Stomach (tissue), 8 donors: ENCODE measurements at regions not wholly inside any gene's neighbourhood (a gene's known extent, or its start where the extent isn't known, plus 50 kb on each side); places are given as distances from the start of the nearest gene placed in this dataset.

Source experiments
- DNase-seq, 2 donors: peaks; one replicate each; pipeline versions ENCODE4 v3.0.0 to v3.0.0-alpha.2; 2013 to 2019
- H3K27ac ChIP-seq, 5 donors: fragments of 200-600 bp in 4 of 5; sonication (generic) in 4 of 5; one replicate each; pipeline ENCODE4 v1.5.1; 2013 to 2019; ENCODE audit warnings: mild to moderate bottlenecking in 1 of 5, moderate library complexity in 1 of 5
- H3K27me3 ChIP-seq, 3 donors: fragments of 200-600 bp; sonication (generic); one replicate each; pipeline ENCODE4 v1.5.1; 2017 to 2019; ENCODE audit warnings: mixed run types in 1 of 3
- H3K36me3 ChIP-seq, 4 donors: fragments of 200-600 bp; sonication (generic); 1 replicate in 3 of 4; 2 replicates in 1 of 4; pipeline ENCODE4 v1.5.1; 2016 to 2019
- H3K4me1 ChIP-seq, 4 donors: fragments of 200-600 bp; sonication (generic); one replicate each; pipeline ENCODE4 v1.5.1; 2016 to 2019
- H3K4me3 ChIP-seq, 4 donors: fragments of 200-600 bp; sonication (generic) in 3 of 4; one replicate each; pipeline ENCODE4 v1.5.1; 2016 to 2019; ENCODE audit warnings: mild to moderate bottlenecking in 1 of 4
- H3K9me3 ChIP-seq, 4 donors: fragments of 200-600 bp; sonication (generic); one replicate each; pipeline ENCODE4 v1.5.1; 2016 to 2019
- EP300 ChIP-seq: sonication (generic); formaldehyde crosslinking; IDR thresholded peaks from one replicate; pipeline ENCODE4 v1.6.1; 2017; ENCODE audit warnings: antibody characterized with exemption
- POLR2A ChIP-seq, 4 donors: fragments of 450-650 bp; IDR thresholded peaks; one replicate each; pipeline ENCODE4 v1.6.1; 2016; ENCODE audit warnings: antibody characterized with exemption in 4 of 4, control low read depth in 2 of 4, mild to moderate bottlenecking in 1 of 4, moderate library complexity in 1 of 4
- POLR2AphosphoS5 ChIP-seq, 3 donors: sonication (generic); formaldehyde crosslinking; IDR thresholded peaks; one replicate each; pipeline ENCODE4 v1.6.1; 2016; ENCODE audit warnings: antibody characterized with exemption in 3 of 3
- WGBS, 5 donors: extraction: QIAGEN DNeasy Blood & Tissue Kit in 3 of 5; methylation state at CpG; one replicate each; pipeline versions ENCODE4 v1.1.5 to v1.1.7; 2013 to 2018; 5-methylcytosine and 5-hydroxymethylcytosine counted together
- intact Hi-C: fragments of 100-400 bp; cut with DNase I; formaldehyde crosslinking; loops from one replicate; pipeline ENCODE4 v1.15.1; 2023; ENCODE audit warnings: low total_unique reads
- TF ChIP-seq, protein P1 (sequence below), 7 experiments: fragments of 450-650 bp in 4 of 7; fragments of 200-600 bp in 3 of 7; sonication (generic) in 3 of 7; IDR thresholded peaks; one replicate each; pipeline ENCODE4 v1.5.1; 2016 to 2019; ENCODE audit warnings: antibody characterized with exemption in 7 of 7, control low read depth in 2 of 7, mild to moderate bottlenecking in 1 of 7
- donor health status: healthy with polysubstance abuse.
- donor health status: Bipolar disorder and iron deficiency.
- donor health status: healthy.

DNA sequence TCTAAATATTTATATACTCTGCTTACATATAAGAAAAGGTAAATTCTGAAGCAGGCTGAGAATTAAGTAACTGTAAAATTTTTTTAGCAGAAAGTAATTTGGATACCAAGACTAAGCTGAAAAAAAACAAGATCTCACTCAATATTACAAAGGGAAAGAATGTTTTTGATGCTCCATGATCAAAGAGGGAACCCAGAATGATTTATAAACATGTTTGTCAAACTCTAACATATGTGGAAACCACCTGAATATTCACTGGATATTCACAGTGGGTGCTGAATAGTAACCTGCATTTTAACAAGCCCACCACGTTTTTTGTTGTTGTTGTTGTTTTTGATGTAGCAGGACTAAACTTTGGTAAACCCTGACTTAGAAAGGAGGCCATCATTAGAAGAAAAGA, 324.9 kb upstream of the GATB start:
- H3K4me1 ChIP-seq: no peaks in the 10 kb centered on the region
- no peaks in the 10 kb centered on the region for H3K36me3 ChIP-seq
- no peaks in the 10 kb centered on the region for H3K9me3 ChIP-seq
- 15 to 38% (median 18%) methylated on average over 1 of the region's 1 CpG for WGBS, 5 donors
- intact Hi-C loops: no loop called here
- TF ChIP-seq POLR2AphosphoS5 (IDR thresholded peaks at IDR 0.05) (no peak), EP300 (no peak)
- H3K27ac ChIP-seq: no peak overlapping the region
- DNase-seq: no peak
- no peak overlapping the region for H3K4me3 ChIP-seq
- H3K27me3 ChIP-seq: no peaks in the 10 kb centered on the region

GRCh38 chr4:152083338-152083737, 322.5 kb upstream of the GATB start:
- Histone ChIP-seq H3K4me1 (no peaks in the 10 kb centered on the region), H3K4me3 (no peak overlapping the region), H3K27ac (no peak overlapping the region), H3K36me3 (no peaks in the 10 kb centered on the region), H3K27me3 (no peaks in the 10 kb centered on the region), H3K9me3 (no peaks in the 10 kb centered on the region)
- intact Hi-C loops: no loop called here
- TF ChIP-seq POLR2A (IDR thresholded peaks at IDR 0.05) (no peak), POLR2AphosphoS5 (IDR thresholded peaks at IDR 0.05) (no peak)
- TF ChIP-seq, protein P1, sequence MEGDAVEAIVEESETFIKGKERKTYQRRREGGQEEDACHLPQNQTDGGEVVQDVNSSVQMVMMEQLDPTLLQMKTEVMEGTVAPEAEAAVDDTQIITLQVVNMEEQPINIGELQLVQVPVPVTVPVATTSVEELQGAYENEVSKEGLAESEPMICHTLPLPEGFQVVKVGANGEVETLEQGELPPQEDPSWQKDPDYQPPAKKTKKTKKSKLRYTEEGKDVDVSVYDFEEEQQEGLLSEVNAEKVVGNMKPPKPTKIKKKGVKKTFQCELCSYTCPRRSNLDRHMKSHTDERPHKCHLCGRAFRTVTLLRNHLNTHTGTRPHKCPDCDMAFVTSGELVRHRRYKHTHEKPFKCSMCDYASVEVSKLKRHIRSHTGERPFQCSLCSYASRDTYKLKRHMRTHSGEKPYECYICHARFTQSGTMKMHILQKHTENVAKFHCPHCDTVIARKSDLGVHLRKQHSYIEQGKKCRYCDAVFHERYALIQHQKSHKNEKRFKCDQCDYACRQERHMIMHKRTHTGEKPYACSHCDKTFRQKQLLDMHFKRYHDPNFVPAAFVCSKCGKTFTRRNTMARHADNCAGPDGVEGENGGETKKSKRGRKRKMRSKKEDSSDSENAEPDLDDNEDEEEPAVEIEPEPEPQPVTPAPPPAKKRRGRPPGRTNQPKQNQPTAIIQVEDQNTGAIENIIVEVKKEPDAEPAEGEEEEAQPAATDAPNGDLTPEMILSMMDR (IDR thresholded peaks at IDR 0.05): no peak
- WGBS, 5 donors: 76 to 83% (median 76%) methylated on average over 6 of the region's 6 CpGs
- no peak for DNase-seq

DNA sequence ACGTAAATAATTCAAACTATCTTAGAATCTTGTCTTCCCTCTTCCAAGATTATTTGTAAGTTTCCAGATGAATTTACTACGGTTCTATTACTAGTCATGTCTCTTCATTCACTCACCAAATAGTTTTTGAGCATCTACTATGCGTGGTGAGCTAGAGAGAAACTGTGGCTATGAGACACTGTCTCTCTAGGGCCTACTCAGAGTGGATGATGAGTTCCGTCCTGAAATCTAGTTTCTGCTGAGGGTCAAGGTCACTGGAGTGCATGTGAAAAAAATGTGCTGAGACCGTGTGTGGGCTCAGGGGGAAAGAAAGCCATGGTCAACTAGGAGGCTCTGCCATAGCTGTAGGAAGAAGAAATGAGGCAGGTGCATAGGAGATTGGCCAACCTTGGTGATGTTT, 320.2 kb upstream of the GATB start:
- Histone ChIP-seq H3K9me3 (no peaks in the 10 kb centered on the region), H3K4me3 (no peak overlapping the region), H3K27ac (no peak overlapping the region), H3K4me1 (no peaks in the 10 kb centered on the region), H3K27me3 (no peaks in the 10 kb centered on the region), H3K36me3 (no peaks in the 10 kb centered on the region)
- no peak for DNase-seq
- intact Hi-C loops: no loop called here
- WGBS, 5 donors: 66 to 80% (median 69%) methylated on average over 5 of the region's 5 CpGs
- TF ChIP-seq POLR2AphosphoS5 (IDR thresholded peaks at IDR 0.05): no peak
- TF ChIP-seq EP300: no peak
- no peak for TF ChIP-seq POLR2A (IDR thresholded peaks at IDR 0.05)
- TF ChIP-seq, protein P1 (IDR thresholded peaks at IDR 0.05): no peak

- peak in 1 of 2 donors; percentile 48 for DNase-seq
- no peaks in the 10 kb centered on the region for H3K27me3 ChIP-seq
- no peak overlapping the region for H3K27ac ChIP-seq
- WGBS, 5 donors: 73 to 85% (median 82%) methylated on average over 6 of the region's 6 CpGs
- intact Hi-C loops: no loop called here
- TF ChIP-seq POLR2A (IDR thresholded peaks at IDR 0.05): no peak
- no peak for TF ChIP-seq EP300
- TF ChIP-seq POLR2AphosphoS5 (IDR thresholded peaks at IDR 0.05): no peak
- no peaks in the 10 kb centered on the region for H3K9me3 ChIP-seq
- H3K4me3 ChIP-seq: no peak overlapping the region
- no peaks in the 10 kb centered on the region for H3K4me1 ChIP-seq
- H3K36me3 ChIP-seq: no peaks in the 10 kb centered on the region
Observed at GRCh38 chr4:152079543-152080293, 318.9 kb upstream of the GATB start.

GRCh38 chr4:152079079-152079478, 318.3 kb upstream of the GATB start:
- WGBS, 5 donors: 76 to 88% (median 86%) methylated on average over 3 of the region's 3 CpGs

More at GRCh38 chr4:152079079-152079478, 318.3 kb upstream of the GATB start:
- TF ChIP-seq EP300 (no peak), POLR2AphosphoS5 (IDR thresholded peaks at IDR 0.05) (no peak)
- TF ChIP-seq, protein P1 (IDR thresholded peaks at IDR 0.05): no peak
- DNase-seq: no peak
- H3K4me3 ChIP-seq: no peak overlapping the region
- no peaks in the 10 kb centered on the region for H3K27me3 ChIP-seq
- no peaks in the 10 kb centered on the region for H3K9me3 ChIP-seq
- H3K27ac ChIP-seq: no peak overlapping the region
- intact Hi-C loops: no loop called here
- H3K36me3 ChIP-seq: no peaks in the 10 kb centered on the region
- no peaks in the 10 kb centered on the region for H3K4me1 ChIP-seq
